Natural killer cell (primary cell): ENCODE measurements at regions not wholly inside any gene's neighbourhood (a gene's known extent, or its start where the extent isn't known, plus 50 kb on each side); places are given as distances from the start of the nearest gene placed in this dataset.

Source experiments
- ATAC-seq, 3 donors: fragments of 150-1000 bp in 2 of 3; fragments of 200-7000 bp in 1 of 3; cut with Tn5 transposase; 1 replicate in 1 of 3; 2 replicates in 2 of 3; pipeline ENCODE4 v1.10.0; 2021; ENCODE audit warnings: mild to moderate bottlenecking in 2 of 3, moderate library complexity in 2 of 3
- DNase-seq, 2 donors: peaks; one replicate each; pipeline versions ENCODE4 v3.0.0 to v3.0.0-alpha.2; 2013 to 2021; ENCODE audit warnings: mixed read lengths in 1 of 2
- H3K27ac ChIP-seq: one replicate; pipeline ENCODE4 v1.5.1; 2013; ENCODE audit warnings: mild to moderate bottlenecking, low read length
- H3K27me3 ChIP-seq: one replicate; pipeline ENCODE4 v1.6.1; 2013; ENCODE audit warnings: low read length; ENCODE audit not compliant: control insufficient read depth, insufficient read depth
- H3K36me3 ChIP-seq: one replicate; pipeline ENCODE4 v1.6.1; 2013; ENCODE audit warnings: low read length; ENCODE audit not compliant: control insufficient read depth, insufficient read depth
- H3K4me1 ChIP-seq: one replicate; pipeline ENCODE4 v1.6.1; 2013; ENCODE audit warnings: low read length; ENCODE audit not compliant: control insufficient read depth, insufficient read depth
- H3K4me3 ChIP-seq: one replicate; pipeline ENCODE4 v1.5.1; 2013; ENCODE audit warnings: low read length
- H3K9me3 ChIP-seq: one replicate; pipeline ENCODE4 v1.6.1; 2013; ENCODE audit warnings: low read length; ENCODE audit not compliant: control insufficient read depth, insufficient read depth
- H3K27ac Mint-ChIP-seq, 2 donors: one replicate each; pipeline ENCODE4 v1.8.0; 2022; ENCODE audit warnings: mild to moderate bottlenecking in 2 of 2, mixed read lengths in 2 of 2, moderate library complexity in 1 of 2
- H3K27me3 Mint-ChIP-seq, 2 donors: one replicate each; pipeline ENCODE4 v1.8.0; 2022; ENCODE audit warnings: low read depth in 2 of 2, mixed read lengths in 2 of 2
- H3K36me3 Mint-ChIP-seq: one replicate; pipeline ENCODE4 v1.8.0; 2022; ENCODE audit warnings: mixed read lengths
- H3K4me1 Mint-ChIP-seq, 2 donors: one replicate each; pipeline ENCODE4 v1.8.0; 2022; ENCODE audit warnings: mixed read lengths in 2 of 2
- H3K4me3 Mint-ChIP-seq: one replicate; pipeline ENCODE4 v1.8.0; 2022; ENCODE audit warnings: mild to moderate bottlenecking, moderate library complexity, mixed read lengths
- H3K9me3 Mint-ChIP-seq, 2 donors: one replicate each; pipeline ENCODE4 v1.8.0; 2022; ENCODE audit warnings: mixed read lengths in 2 of 2
- CTCF ChIP-seq: fragments of 200-600 bp; IDR thresholded peaks from one replicate; pipeline ENCODE4 v1.8.0; 2022; ENCODE audit warnings: antibody characterized with exemption
- WGBS: methylation state at CpG from one replicate; pipeline ENCODE4 v1.1.7; 2013; ENCODE audit warnings: missing lambda C conversion rate; ENCODE audit not compliant: insufficient coverage; 5-methylcytosine and 5-hydroxymethylcytosine counted together
- intact Hi-C: fragments of 100-400 bp; cut with micrococcal nuclease; formaldehyde crosslinking; loops from one replicate; pipeline ENCODE4 v1.14.2; 2022

GRCh38 chr6:137656735-137657134, 162.5 kb upstream of the OLIG3 start:
- DNase-seq (no peak), ATAC-seq (no peak)
- no peak overlapping the region for H3K4me3 Mint-ChIP-seq
- intact Hi-C loops = no loop called here
- H3K4me3 ChIP-seq = no peak overlapping the region
- H3K27me3 Mint-ChIP-seq = peaks cover 10 to 16% of the 10 kb centered on the region in 2 donors
- no peak overlapping the region for H3K27ac ChIP-seq
- H3K36me3 Mint-ChIP-seq = peaks cover 40% of the 10 kb centered on the region
- H3K27ac Mint-ChIP-seq = no peak overlapping the region
- H3K4me1 Mint-ChIP-seq = no peaks in the 10 kb centered on the region
- peaks cover 2 to 3% of the 10 kb centered on the region in 2 donors for H3K9me3 Mint-ChIP-seq
- H3K36me3 ChIP-seq = no peaks in the 10 kb centered on the region
- 97% methylated on average over 4 of the region's 4 CpGs for WGBS
- H3K9me3 ChIP-seq = peaks cover 27% of the 10 kb centered on the region
- no peaks in the 10 kb centered on the region for H3K27me3 ChIP-seq
- no peaks in the 10 kb centered on the region for H3K4me1 ChIP-seq
- no peak for TF ChIP-seq CTCF

GRCh38 chr6:137657351-137657911, 163.2 kb upstream of the OLIG3 start:
- peaks cover 39% of the 10 kb centered on the region for H3K36me3 Mint-ChIP-seq
- 63% methylated on average over 1 of the region's 1 CpG for WGBS
- intact Hi-C loops = no loop called here
- DNase-seq (no peak), ATAC-seq (no peak)
- H3K9me3 Mint-ChIP-seq = peaks cover 0 to 3% of the 10 kb centered on the region in 2 donors
- peaks cover 23% of the 10 kb centered on the region for H3K9me3 ChIP-seq
- no peak for TF ChIP-seq CTCF
- H3K27ac Mint-ChIP-seq = no peak overlapping the region
- H3K27me3 ChIP-seq = no peaks in the 10 kb centered on the region
- H3K27ac ChIP-seq = no peak overlapping the region
- no peak overlapping the region for H3K4me3 Mint-ChIP-seq
- peaks cover 10 to 16% of the 10 kb centered on the region in 2 donors for H3K27me3 Mint-ChIP-seq
- H3K4me1 ChIP-seq = no peaks in the 10 kb centered on the region
- H3K36me3 ChIP-seq = no peaks in the 10 kb centered on the region
- H3K4me1 Mint-ChIP-seq = no peaks in the 10 kb centered on the region
- no peak overlapping the region for H3K4me3 ChIP-seq

- H3K9me3 ChIP-seq = peaks cover 15% of the 10 kb centered on the region
- Mint-ChIP-seq H3K27ac (no peak overlapping the region), H3K4me3 (no peak overlapping the region), H3K36me3 (peaks cover 30% of the 10 kb centered on the region), H3K9me3 (peaks cover 0 to 3% of the 10 kb centered on the region in 2 donors), H3K27me3 (peaks cover 10 to 16% of the 10 kb centered on the region in 2 donors), H3K4me1 (no peaks in the 10 kb centered on the region)
- DNase-seq (no peak), ATAC-seq (no peak)
- intact Hi-C loops = no loop called here
- WGBS = 91% methylated on average over 1 of the region's 1 CpG
- no peaks in the 10 kb centered on the region for H3K36me3 ChIP-seq
- no peak for TF ChIP-seq CTCF
- no peak overlapping the region for H3K27ac ChIP-seq
- no peak overlapping the region for H3K4me3 ChIP-seq
- H3K27me3 ChIP-seq = no peaks in the 10 kb centered on the region
- no peaks in the 10 kb centered on the region for H3K4me1 ChIP-seq
These were observed 164.1 kb upstream of the OLIG3 start for GRCh38 chr6:137658287-137658686.

- Histone ChIP-seq H3K9me3 (peaks cover 8% of the 10 kb centered on the region), H3K4me3 (no peak overlapping the region), H3K27ac (no peak overlapping the region), H3K27me3 (no peaks in the 10 kb centered on the region), H3K4me1 (no peaks in the 10 kb centered on the region), H3K36me3 (no peaks in the 10 kb centered on the region)
- intact Hi-C loops = loop anchor here (10.0 kb wide), 1 partner anchor 445 kb away; the partner anchor contains the start of gene PERP
- H3K27me3 Mint-ChIP-seq = peaks cover 10 to 16% of the 10 kb centered on the region in 2 donors
- no CpG with 5 or more reads among the region's 3 CpGs for WGBS
- H3K36me3 Mint-ChIP-seq = peaks cover 20% of the 10 kb centered on the region
- no peak for TF ChIP-seq CTCF
- no peaks in the 10 kb centered on the region for H3K9me3 Mint-ChIP-seq
- DNase-seq (no peak), ATAC-seq (no peak)
- no peaks in the 10 kb centered on the region for H3K4me1 Mint-ChIP-seq
- H3K27ac Mint-ChIP-seq = no peak overlapping the region
- H3K4me3 Mint-ChIP-seq = no peak overlapping the region
These were observed 165.7 kb upstream of the OLIG3 start for GRCh38 chr6:137659871-137660270.
